ENCODE measurements at regions not wholly inside any gene's neighbourhood (a gene's known extent, or its start where the extent isn't known, plus 50 kb on each side); places are given as distances from the start of the nearest gene placed in this dataset.

DNA sequence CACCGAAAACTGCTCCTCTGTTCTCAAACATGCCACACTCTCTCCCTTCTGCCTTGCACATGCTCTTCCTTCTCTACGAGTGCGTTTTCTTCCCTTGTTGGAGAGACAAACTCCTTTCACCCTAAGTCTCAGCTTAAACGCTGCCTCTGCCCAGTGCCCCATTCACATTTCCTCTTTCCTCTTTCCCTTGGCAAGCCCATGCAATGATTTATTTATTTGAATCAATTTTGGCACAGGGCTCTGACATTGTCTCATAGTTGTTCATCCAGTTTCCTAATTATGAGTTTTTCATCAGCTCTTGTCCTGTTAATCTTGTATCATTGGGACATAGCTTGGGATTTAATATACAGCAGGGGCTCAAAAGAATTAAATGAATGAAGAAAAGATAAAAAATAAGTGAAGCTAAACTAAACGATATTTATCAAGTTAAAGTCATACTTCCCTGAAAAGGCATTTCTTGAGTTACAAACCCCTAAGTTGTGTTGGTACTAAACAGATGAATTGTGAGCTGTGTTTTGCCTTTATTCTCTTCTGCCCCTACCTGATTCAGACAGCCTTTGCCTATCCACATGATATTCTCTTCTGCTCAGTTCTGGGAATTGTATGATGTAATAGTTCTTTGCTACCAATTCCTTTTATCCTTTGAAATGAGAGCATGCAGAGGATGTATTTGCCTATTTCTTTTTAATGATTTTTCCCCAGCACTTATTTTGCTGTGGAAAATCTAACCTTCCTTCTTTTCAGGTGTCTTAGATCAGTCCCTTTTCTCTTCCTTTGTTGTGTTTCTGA, 704.4 kb downstream of the UTRN start:
- peaks cover 3% of the 10 kb centered on the region for H3K9me3 ChIP-seq (ENCODE audit: control insufficient read depth, insufficient read depth, low read length)
- no peaks in the 10 kb centered on the region for H3K27me3 ChIP-seq (ENCODE audit: control insufficient read depth, insufficient read depth, low read length)
- H3K36me3 ChIP-seq (ENCODE audit: control insufficient read depth, insufficient read depth, low read length) = no peaks in the 10 kb centered on the region
- WGBS (ENCODE audit: insufficient coverage) = 67% methylated on average over 4 of the region's 5 CpGs
- H3K4me3 ChIP-seq (ENCODE audit: low read depth, low read length) = no peak overlapping the region
- no peak for DNase-seq (ENCODE audit: low read depth in 4 of 6, low spot score in 6 of 6)
- H3K27ac ChIP-seq (ENCODE audit: low read depth, low read length) = no peak overlapping the region
- H3K4me1 ChIP-seq (ENCODE audit: control insufficient read depth, insufficient read depth, low read length) = no peaks in the 10 kb centered on the region

DNA sequence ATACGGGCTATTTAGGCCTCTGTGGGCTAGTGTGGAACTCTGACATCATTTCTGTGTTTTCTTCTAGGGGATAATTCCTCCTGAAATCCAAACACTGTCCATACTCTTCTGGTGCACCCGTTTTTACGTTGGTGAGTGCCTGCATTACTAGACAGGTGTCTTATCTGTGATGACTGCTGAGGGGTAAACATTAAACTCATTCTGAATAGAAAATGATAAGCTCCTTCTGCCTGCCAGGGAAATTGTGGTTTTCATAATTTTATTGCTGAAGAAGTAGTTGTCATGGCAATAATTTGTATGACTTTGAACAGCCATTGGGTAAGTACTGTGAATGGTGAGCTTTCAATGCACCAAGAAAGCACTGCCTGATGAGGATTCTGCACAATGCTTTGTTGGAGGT, 705.6 kb downstream of the UTRN start:
- no peaks in the 10 kb centered on the region for H3K4me1 ChIP-seq (ENCODE audit: control insufficient read depth, insufficient read depth, low read length)
- H3K9me3 ChIP-seq (ENCODE audit: control insufficient read depth, insufficient read depth, low read length) = no peaks in the 10 kb centered on the region
- no peak overlapping the region for H3K27ac ChIP-seq (ENCODE audit: low read depth, low read length)
- WGBS (ENCODE audit: insufficient coverage) = no CpG with 5 or more reads among the region's 3 CpGs
- H3K4me3 ChIP-seq (ENCODE audit: low read depth, low read length) = no peak overlapping the region
- DNase-seq (ENCODE audit: low read depth in 4 of 6, low spot score in 6 of 6) = no peak
- H3K36me3 ChIP-seq (ENCODE audit: control insufficient read depth, insufficient read depth, low read length) = no peaks in the 10 kb centered on the region
- no peaks in the 10 kb centered on the region for H3K27me3 ChIP-seq (ENCODE audit: control insufficient read depth, insufficient read depth, low read length)

DNA sequence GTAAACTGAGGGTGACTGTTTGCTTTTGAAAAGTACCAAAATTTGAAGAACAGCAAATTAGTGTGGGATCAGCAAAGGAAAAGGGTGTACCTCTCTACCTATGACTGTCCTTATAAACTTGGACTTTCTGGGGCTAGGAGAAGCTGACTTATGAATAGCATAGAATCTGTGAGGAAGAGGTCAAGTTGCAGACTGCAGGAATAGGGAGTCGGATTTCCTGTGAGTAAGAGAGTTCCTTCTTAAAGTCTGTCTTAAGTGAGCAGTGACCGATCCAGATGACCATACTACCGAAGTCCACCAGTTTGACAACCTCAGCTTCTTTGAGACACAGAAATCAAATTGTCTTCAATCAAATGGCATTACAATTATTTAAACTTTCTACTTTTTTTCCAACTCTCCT, 708.7 kb downstream of the UTRN start:
- WGBS (ENCODE audit: insufficient coverage) = 86% methylated on average over 1 of the region's 3 CpGs
- Histone ChIP-seq H3K36me3 (ENCODE audit: control insufficient read depth, insufficient read depth, low read length) (no peaks in the 10 kb centered on the region), H3K9me3 (ENCODE audit: control insufficient read depth, insufficient read depth, low read length) (no peaks in the 10 kb centered on the region), H3K4me1 (ENCODE audit: control insufficient read depth, insufficient read depth, low read length) (no peaks in the 10 kb centered on the region), H3K27ac (ENCODE audit: low read depth, low read length) (no peak overlapping the region), H3K4me3 (ENCODE audit: low read depth, low read length) (no peak overlapping the region), H3K27me3 (ENCODE audit: control insufficient read depth, insufficient read depth, low read length) (no peaks in the 10 kb centered on the region)
- no peak for DNase-seq (ENCODE audit: low read depth in 4 of 6, low spot score in 6 of 6)

DNA sequence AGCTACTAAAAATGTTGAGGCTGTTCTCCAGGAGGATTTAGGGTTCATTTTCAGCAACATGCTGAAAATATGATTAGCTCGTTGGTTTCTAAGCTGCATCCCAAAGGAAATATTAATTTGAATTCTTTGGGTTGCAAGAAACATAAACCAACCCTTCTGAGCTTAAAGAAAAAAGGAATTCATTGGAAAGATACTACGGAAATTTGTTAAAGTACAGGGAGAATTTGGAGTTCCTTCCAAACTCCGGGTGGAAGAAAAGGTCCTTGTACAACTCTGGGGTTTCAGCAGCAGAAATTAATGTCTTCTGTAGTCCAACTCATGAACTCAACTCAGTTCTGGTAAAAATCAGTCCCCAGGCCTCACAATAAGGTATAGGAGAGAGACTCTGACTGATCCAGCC, 712.9 kb downstream of the UTRN start:
- no peak for DNase-seq (ENCODE audit: low read depth in 4 of 6, low spot score in 6 of 6)
- 93% methylated on average over 2 of the region's 3 CpGs for WGBS (ENCODE audit: insufficient coverage)

DNA sequence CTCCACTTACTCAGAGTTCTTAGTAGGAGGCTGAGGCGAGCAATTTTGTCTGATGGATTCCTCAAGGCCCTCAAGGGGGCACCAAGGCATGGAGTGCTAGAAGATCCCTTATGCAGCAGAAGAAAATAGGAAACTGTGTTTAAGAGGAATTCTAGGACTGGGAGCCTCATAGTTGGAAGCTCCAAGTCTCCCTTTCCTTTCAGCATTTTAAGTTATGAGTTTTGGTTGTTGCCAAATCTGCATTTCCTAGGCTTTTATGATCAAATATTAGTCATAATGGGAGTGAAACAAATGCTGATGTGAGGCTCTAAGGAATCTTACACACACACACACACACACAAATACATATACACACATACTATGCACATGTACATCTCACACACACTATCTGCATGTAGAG, 714.0 kb downstream of the UTRN start:
- Histone ChIP-seq H3K36me3 (ENCODE audit: control insufficient read depth, insufficient read depth, low read length) (no peaks in the 10 kb centered on the region), H3K4me1 (ENCODE audit: control insufficient read depth, insufficient read depth, low read length) (no peaks in the 10 kb centered on the region), H3K27me3 (ENCODE audit: control insufficient read depth, insufficient read depth, low read length) (no peaks in the 10 kb centered on the region), H3K27ac (ENCODE audit: low read depth, low read length) (no peak overlapping the region), H3K9me3 (ENCODE audit: control insufficient read depth, insufficient read depth, low read length) (no peaks in the 10 kb centered on the region), H3K4me3 (ENCODE audit: low read depth, low read length) (no peak overlapping the region)
- no peak for DNase-seq (ENCODE audit: low read depth in 4 of 6, low spot score in 6 of 6)
- WGBS (ENCODE audit: insufficient coverage) = no CpG with 5 or more reads among the region's 1 CpG

More for the DNA sequence above, 712.9 kb downstream of the UTRN start:
- Histone ChIP-seq H3K9me3 (ENCODE audit: control insufficient read depth, insufficient read depth, low read length) (no peaks in the 10 kb centered on the region), H3K4me1 (ENCODE audit: control insufficient read depth, insufficient read depth, low read length) (no peaks in the 10 kb centered on the region), H3K4me3 (ENCODE audit: low read depth, low read length) (no peak overlapping the region), H3K36me3 (ENCODE audit: control insufficient read depth, insufficient read depth, low read length) (no peaks in the 10 kb centered on the region), H3K27ac (ENCODE audit: low read depth, low read length) (no peak overlapping the region), H3K27me3 (ENCODE audit: control insufficient read depth, insufficient read depth, low read length) (no peaks in the 10 kb centered on the region)

DNA sequence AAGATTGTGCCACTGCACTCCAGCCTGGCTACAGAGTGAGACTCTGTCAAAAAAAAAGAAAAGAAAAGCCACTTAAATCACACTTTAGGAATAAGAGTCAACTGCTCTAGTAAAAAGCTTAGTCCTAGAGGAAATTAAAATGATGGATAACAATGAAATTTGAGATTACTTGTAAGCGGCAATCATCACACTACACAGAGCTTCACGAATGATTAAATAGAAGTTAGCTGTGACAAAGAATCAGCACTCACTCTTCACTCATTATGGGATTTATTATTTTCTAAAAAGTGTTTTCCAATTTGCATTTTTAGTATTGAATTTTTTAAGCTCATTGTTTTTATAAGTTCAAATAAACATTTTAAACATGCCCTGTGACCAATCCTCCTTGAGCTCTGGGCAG, 718.0 kb downstream of the UTRN start:
- Histone ChIP-seq H3K27ac (ENCODE audit: low read depth, low read length) (no peak overlapping the region), H3K9me3 (ENCODE audit: control insufficient read depth, insufficient read depth, low read length) (no peaks in the 10 kb centered on the region), H3K4me3 (ENCODE audit: low read depth, low read length) (no peak overlapping the region), H3K4me1 (ENCODE audit: control insufficient read depth, insufficient read depth, low read length) (no peaks in the 10 kb centered on the region), H3K36me3 (ENCODE audit: control insufficient read depth, insufficient read depth, low read length) (no peaks in the 10 kb centered on the region), H3K27me3 (ENCODE audit: control insufficient read depth, insufficient read depth, low read length) (no peaks in the 10 kb centered on the region)
- DNase-seq (ENCODE audit: low read depth in 4 of 6, low spot score in 6 of 6) = no peak
- no CpG with 5 or more reads among the region's 2 CpGs for WGBS (ENCODE audit: insufficient coverage)

DNA sequence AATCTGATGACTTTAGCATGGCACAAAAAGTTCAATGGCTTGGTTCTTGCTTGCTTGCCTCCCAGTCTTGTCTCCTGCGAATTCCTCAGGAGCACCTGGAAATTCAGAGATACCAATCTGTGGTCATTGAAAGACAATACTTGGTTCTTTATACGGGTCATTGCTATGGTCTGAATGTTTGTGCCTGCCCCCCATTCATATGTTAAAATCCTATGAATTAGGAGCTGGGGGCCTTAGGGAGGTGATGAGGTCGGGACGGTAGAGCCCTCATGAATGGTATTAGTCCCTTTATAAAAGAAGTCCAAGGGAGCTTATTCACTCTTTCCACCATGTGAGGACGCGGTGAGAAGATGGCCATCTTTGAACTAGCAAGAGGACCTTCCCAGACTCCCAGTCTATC, 721.8 kb downstream of the UTRN start:
- 100% methylated on average over 1 of the region's 6 CpGs for WGBS (ENCODE audit: insufficient coverage)
- Histone ChIP-seq H3K9me3 (ENCODE audit: control insufficient read depth, insufficient read depth, low read length) (no peaks in the 10 kb centered on the region), H3K4me3 (ENCODE audit: low read depth, low read length) (no peak overlapping the region), H3K4me1 (ENCODE audit: control insufficient read depth, insufficient read depth, low read length) (no peaks in the 10 kb centered on the region), H3K27me3 (ENCODE audit: control insufficient read depth, insufficient read depth, low read length) (no peaks in the 10 kb centered on the region), H3K36me3 (ENCODE audit: control insufficient read depth, insufficient read depth, low read length) (no peaks in the 10 kb centered on the region), H3K27ac (ENCODE audit: low read depth, low read length) (no peak overlapping the region)
- DNase-seq (ENCODE audit: low read depth in 4 of 6, low spot score in 6 of 6) = no peak

DNA sequence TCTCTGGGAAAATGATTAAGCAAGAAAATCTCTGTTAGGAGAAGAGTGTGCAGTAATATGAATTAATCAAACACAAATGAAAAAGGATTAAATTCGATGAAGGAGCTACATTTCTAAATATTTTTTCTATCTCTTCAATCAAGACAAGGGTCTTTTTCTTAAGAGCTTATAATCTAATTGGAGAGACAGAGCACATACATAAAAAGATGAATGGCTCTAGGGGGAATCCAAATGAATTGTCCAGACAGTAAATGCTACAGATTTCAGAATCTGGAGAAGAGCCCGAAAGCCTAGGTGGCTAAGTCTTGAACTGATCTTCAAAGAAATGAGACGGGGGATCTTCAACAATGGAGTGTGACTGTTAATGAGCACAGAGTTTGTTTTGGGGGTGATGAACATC, 723.6 kb downstream of the UTRN start:
- peak in 1 of 6 donors; percentile 13 for DNase-seq (ENCODE audit: low read depth in 4 of 6, low spot score in 6 of 6)
- H3K4me1 ChIP-seq (ENCODE audit: control insufficient read depth, insufficient read depth, low read length) = no peaks in the 10 kb centered on the region
- 100% methylated on average over 1 of the region's 3 CpGs for WGBS (ENCODE audit: insufficient coverage)

DNA sequence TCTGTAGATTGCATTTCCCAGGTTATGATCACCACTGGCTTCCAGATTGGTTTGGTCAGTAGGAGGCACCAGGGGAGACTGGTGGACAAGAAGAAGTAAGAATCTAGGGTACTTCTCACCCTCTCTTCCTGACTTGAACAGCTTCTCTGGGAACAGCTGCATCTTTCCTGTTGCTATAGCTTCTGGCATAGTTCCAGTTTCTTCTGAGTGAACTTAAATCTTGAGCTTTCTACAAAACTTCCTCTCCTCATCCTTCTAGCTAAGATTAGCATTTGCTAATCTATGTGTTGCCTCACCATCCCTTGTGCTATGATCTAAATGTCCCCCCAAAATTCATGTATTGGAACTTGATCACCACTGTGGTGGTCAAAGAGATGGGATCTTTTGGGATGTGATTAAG, 724.6 kb downstream of the UTRN start:
- Histone ChIP-seq H3K27me3 (ENCODE audit: control insufficient read depth, insufficient read depth, low read length) (no peaks in the 10 kb centered on the region), H3K9me3 (ENCODE audit: control insufficient read depth, insufficient read depth, low read length) (no peaks in the 10 kb centered on the region), H3K27ac (ENCODE audit: low read depth, low read length) (no peak overlapping the region), H3K36me3 (ENCODE audit: control insufficient read depth, insufficient read depth, low read length) (no peaks in the 10 kb centered on the region), H3K4me3 (ENCODE audit: low read depth, low read length) (no peak overlapping the region), H3K4me1 (ENCODE audit: control insufficient read depth, insufficient read depth, low read length) (no peaks in the 10 kb centered on the region)
- DNase-seq (ENCODE audit: low read depth in 4 of 6, low spot score in 6 of 6) = no peak

More for the DNA sequence above, 723.6 kb downstream of the UTRN start:
- Histone ChIP-seq H3K4me3 (ENCODE audit: low read depth, low read length) (no peak overlapping the region), H3K9me3 (ENCODE audit: control insufficient read depth, insufficient read depth, low read length) (no peaks in the 10 kb centered on the region), H3K36me3 (ENCODE audit: control insufficient read depth, insufficient read depth, low read length) (no peaks in the 10 kb centered on the region), H3K27me3 (ENCODE audit: control insufficient read depth, insufficient read depth, low read length) (no peaks in the 10 kb centered on the region), H3K27ac (ENCODE audit: low read depth, low read length) (no peak overlapping the region)

DNA sequence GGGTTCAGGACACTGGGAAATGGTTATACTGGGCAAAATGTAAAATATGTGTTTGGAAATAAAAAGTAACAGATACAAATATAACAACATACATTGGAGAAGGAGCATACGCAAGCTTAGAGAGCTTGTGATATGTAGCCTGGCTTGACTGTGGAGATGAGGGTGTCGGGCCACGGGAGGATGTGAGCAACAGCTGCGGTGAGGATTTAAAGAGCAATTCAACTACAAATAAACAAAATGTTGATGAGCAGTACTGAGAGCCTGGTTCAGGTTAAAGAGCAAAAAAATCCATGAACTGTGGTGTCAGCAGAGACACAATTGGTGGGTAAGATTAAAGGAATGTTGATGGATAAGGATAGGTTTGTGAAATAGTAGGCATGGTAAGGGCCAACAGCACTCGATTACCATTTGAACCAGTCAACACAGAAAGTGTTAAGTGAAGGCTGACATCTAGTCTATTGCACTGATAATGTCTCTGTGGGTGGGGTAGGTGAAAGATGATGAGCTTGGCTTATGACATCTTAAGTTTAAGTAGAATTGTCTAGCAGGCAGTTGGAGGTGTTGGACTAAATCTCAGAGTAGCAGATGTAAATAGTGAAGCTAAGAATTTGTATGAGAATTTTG, 723.2 kb downstream of the EPM2A start:
- Histone ChIP-seq H3K9me3 (ENCODE audit: control insufficient read depth, insufficient read depth, low read length) (no peaks in the 10 kb centered on the region), H3K27ac (ENCODE audit: low read depth, low read length) (no peak overlapping the region), H3K4me3 (ENCODE audit: low read depth, low read length) (no peak overlapping the region), H3K36me3 (ENCODE audit: control insufficient read depth, insufficient read depth, low read length) (no peaks in the 10 kb centered on the region), H3K27me3 (ENCODE audit: control insufficient read depth, insufficient read depth, low read length) (no peaks in the 10 kb centered on the region), H3K4me1 (ENCODE audit: control insufficient read depth, insufficient read depth, low read length) (no peaks in the 10 kb centered on the region)
- no peak for DNase-seq (ENCODE audit: low read depth in 4 of 6, low spot score in 6 of 6)
- 87% methylated on average over 4 of the region's 5 CpGs for WGBS (ENCODE audit: insufficient coverage)
